Dendritic cell treated with granulocyte-macrophage colony-stimulating factor and Interleukin-4, amounts not matched to agents 40 ng/mL and 50 ng/mL, for 4 days (primary cell): ENCODE measurements at regions not wholly inside any gene's neighbourhood (a gene's known extent, or its start where the extent isn't known, plus 50 kb on each side); places are given as distances from the start of the nearest gene placed in this dataset.

ENCODE experiments used
- H3K27ac Mint-ChIP-seq: one replicate; pipeline ENCODE4 v1.8.0; 2022; ENCODE audit warnings: mild to moderate bottlenecking, mixed read lengths
- H3K27me3 Mint-ChIP-seq: one replicate; pipeline ENCODE4 v1.8.0; 2022; ENCODE audit warnings: mild to moderate bottlenecking, mixed read lengths
- H3K36me3 Mint-ChIP-seq: one replicate; pipeline ENCODE4 v1.8.0; 2022; ENCODE audit warnings: low read depth, mixed read lengths
- H3K4me1 Mint-ChIP-seq: one replicate; pipeline ENCODE4 v1.8.0; 2022; ENCODE audit warnings: low read depth, mixed read lengths
- H3K4me3 Mint-ChIP-seq: one replicate; pipeline ENCODE4 v1.8.0; 2022; ENCODE audit warnings: mild to moderate bottlenecking, moderate library complexity, mixed read lengths
- H3K9me3 Mint-ChIP-seq: one replicate; pipeline ENCODE4 v1.8.0; 2022; ENCODE audit warnings: mixed read lengths
- intact Hi-C: fragments of 100-400 bp; cut with micrococcal nuclease; formaldehyde crosslinking; loops from one replicate; pipeline ENCODE4 v1.15.0; 2022

GRCh38 chr4:164440199-164440598 lies 313.7 kb upstream of the SMIM31 start:
- intact Hi-C loops, result no loop called here
- H3K27me3 Mint-ChIP-seq, result no peaks in the 10 kb centered on the region
- H3K9me3 Mint-ChIP-seq, result no peaks in the 10 kb centered on the region
- no peak overlapping the region for H3K27ac Mint-ChIP-seq
- H3K4me1 Mint-ChIP-seq, result no peaks in the 10 kb centered on the region
- H3K4me3 Mint-ChIP-seq, result no peak overlapping the region
- no peaks in the 10 kb centered on the region for H3K36me3 Mint-ChIP-seq

DNA sequence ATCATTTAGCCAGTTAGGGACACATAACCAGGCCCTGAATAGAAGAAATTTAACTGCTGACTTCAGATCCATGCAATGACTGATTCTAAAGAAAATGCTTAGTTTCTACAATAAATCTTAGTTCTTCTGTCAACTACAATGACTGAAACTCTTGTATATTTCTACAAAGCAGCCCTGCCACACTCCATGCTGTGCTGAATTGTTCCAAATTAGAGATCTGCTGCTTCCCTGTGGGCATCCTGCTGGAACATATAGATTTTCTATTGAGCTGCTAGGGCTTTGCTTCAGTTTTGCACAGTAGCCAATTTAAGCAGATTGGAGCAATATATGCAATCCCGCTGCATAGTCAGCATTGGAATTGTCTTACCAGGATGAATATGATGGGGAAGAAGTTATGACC lies 312.8 kb upstream of the SMIM31 start:
- Mint-ChIP-seq H3K27me3 (no peaks in the 10 kb centered on the region), H3K36me3 (no peaks in the 10 kb centered on the region), H3K4me3 (no peak overlapping the region), H3K27ac (no peak overlapping the region), H3K9me3 (no peaks in the 10 kb centered on the region), H3K4me1 (no peaks in the 10 kb centered on the region)
- intact Hi-C loops, result no loop called here

GRCh38 chr4:164442180-164442579 lies 311.8 kb upstream of the SMIM31 start:
- intact Hi-C loops, result no loop called here
- H3K4me1 Mint-ChIP-seq, result no peaks in the 10 kb centered on the region
- H3K27ac Mint-ChIP-seq, result no peak overlapping the region
- H3K27me3 Mint-ChIP-seq, result no peaks in the 10 kb centered on the region
- no peak overlapping the region for H3K4me3 Mint-ChIP-seq
- no peaks in the 10 kb centered on the region for H3K9me3 Mint-ChIP-seq
- H3K36me3 Mint-ChIP-seq, result no peaks in the 10 kb centered on the region

DNA sequence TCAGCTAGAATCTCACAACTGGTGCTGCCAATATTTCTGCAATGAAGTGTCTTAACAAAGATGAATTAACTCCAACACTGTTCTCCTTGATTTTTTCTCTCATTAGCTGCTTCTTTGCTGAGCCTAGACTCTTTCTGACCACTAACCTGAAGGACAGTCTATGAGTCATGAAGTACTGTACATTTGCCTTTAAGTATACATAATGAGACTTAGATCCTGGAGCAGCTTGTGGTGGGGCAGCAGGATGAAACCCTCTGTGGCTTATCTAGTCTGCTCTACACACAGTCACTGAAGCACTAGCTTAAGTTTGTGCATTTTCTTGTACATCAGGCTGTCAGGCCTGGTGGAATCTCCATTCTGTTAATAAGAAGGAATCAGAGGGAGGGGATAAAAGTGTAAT lies 307.4 kb upstream of the SMIM31 start:
- Mint-ChIP-seq H3K36me3 (no peaks in the 10 kb centered on the region), H3K4me3 (no peak overlapping the region), H3K4me1 (no peaks in the 10 kb centered on the region)

DNA sequence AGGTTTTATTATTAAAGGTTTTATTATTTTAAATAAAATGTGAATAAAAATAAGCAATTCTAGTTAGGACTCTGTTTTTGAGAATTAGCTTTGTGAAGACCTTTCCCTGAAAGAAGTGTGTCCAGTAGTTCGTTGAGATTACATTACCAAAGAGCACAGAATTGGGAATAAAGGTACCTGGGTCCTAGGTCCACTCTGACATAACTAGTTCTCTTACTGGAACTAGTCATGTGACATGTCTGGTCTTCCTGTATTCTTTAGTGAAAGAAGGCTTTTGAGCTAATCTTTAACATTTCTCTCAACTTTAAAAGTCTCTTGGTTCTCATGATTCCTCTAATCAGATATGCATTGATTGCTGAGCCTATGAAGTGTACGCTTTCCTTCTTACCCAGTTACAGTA lies 292.0 kb upstream of the SMIM31 start:
- Mint-ChIP-seq H3K4me3 (no peak overlapping the region), H3K4me1 (no peaks in the 10 kb centered on the region), H3K27ac (no peak overlapping the region), H3K9me3 (no peaks in the 10 kb centered on the region), H3K36me3 (no peaks in the 10 kb centered on the region), H3K27me3 (no peaks in the 10 kb centered on the region)
- intact Hi-C loops, result no loop called here

More for the DNA sequence above, 307.4 kb upstream of the SMIM31 start:
- intact Hi-C loops, result no loop called here
- Mint-ChIP-seq H3K27ac (no peak overlapping the region), H3K27me3 (no peaks in the 10 kb centered on the region), H3K9me3 (peaks cover 6% of the 10 kb centered on the region)

GRCh38 chr4:164462471-164462870 lies 291.5 kb upstream of the SMIM31 start:
- no peak overlapping the region for H3K4me3 Mint-ChIP-seq

DNA sequence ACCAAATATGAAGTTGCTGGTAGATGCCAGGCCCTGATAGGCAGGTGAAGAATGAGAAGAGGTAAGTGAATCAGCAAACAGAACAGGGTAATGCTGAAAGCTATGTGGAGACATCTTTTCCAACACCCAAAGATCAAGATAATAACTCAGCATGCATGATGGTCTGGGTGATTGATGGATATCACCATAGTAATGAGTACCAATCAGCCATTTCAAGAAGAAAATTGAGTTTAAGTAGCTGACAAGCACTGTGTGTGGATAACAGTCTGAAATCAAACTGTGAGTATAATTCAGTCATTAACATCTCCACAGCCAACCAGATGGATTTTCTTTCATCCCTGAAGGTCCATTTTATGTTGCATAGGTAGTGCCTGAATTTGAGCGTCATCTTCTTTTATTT lies 289.6 kb upstream of the SMIM31 start:
- Mint-ChIP-seq H3K27me3 (no peaks in the 10 kb centered on the region), H3K4me3 (no peak overlapping the region), H3K36me3 (no peaks in the 10 kb centered on the region), H3K9me3 (no peaks in the 10 kb centered on the region), H3K27ac (no peak overlapping the region), H3K4me1 (no peaks in the 10 kb centered on the region)
- intact Hi-C loops, result no loop called here

More at GRCh38 chr4:164462471-164462870, 291.5 kb upstream of the SMIM31 start:
- no peaks in the 10 kb centered on the region for H3K9me3 Mint-ChIP-seq
- no peaks in the 10 kb centered on the region for H3K36me3 Mint-ChIP-seq
- no peaks in the 10 kb centered on the region for H3K27me3 Mint-ChIP-seq
- no peaks in the 10 kb centered on the region for H3K4me1 Mint-ChIP-seq
- intact Hi-C loops, result no loop called here
- H3K27ac Mint-ChIP-seq, result no peak overlapping the region

DNA sequence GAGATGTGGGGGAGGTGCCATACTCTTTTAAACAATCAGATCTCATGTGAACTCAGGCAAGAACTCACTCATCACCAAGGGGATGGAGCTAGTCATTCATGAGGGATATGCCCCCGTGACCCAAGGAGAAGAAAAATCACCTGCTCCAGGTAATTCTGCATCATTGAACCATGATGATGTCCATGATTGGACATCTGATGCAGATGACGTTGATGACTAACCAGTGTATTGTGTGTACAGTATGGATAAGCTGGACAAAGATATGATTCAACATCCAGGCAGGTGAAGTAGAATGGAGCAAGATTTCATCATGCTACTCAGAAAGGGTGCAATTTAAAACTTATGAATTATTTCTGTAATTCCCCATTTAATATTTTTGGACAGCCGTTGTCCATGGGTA lies 286.4 kb upstream of the SMIM31 start:
- Mint-ChIP-seq H3K27me3 (no peaks in the 10 kb centered on the region), H3K4me3 (no peak overlapping the region), H3K36me3 (no peaks in the 10 kb centered on the region), H3K4me1 (no peaks in the 10 kb centered on the region), H3K27ac (no peak overlapping the region), H3K9me3 (no peaks in the 10 kb centered on the region)
- intact Hi-C loops, result no loop called here

DNA sequence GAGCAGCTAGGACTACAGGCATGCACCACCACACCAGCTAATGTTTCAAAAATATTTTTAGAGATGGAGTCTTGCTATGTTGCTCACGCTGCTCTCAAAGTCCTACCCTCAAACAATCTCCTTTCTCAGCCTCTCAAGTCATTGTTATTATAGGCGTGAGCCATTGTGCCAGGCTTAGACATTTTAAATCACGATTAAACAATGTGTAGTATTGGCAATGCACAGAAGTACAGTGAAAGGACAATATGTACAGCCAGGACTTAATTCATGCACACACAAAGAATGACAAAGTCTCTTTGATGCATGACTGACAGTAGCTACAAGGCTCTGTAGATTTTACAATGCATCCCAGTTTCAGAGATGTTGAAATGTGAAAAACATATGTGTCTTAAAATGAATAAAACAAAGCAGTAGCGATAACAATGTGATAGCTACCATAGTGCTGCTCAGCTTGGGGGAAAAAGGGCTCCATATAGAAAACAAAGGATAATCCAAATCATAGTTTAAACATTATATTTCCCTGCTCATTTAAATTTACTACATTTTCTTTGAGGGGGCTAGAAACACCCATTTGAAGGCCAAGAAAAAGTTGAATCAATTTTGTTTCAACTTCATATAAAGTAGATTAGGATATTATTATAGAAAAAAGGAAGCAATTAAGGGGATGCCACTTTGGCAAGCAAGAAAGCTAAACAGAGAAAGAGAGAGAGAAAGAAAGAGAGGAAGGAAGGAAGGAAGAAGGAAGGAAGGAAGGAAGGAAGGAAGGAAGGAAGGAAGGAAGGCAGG lies 272.4 kb upstream of the SMIM31 start:
- Mint-ChIP-seq H3K27me3 (no peaks in the 10 kb centered on the region), H3K4me1 (no peaks in the 10 kb centered on the region), H3K9me3 (peaks cover 13% of the 10 kb centered on the region), H3K4me3 (no peak overlapping the region), H3K27ac (no peak overlapping the region), H3K36me3 (no peaks in the 10 kb centered on the region)
- intact Hi-C loops, result no loop called here

- H3K4me1 Mint-ChIP-seq, result no peaks in the 10 kb centered on the region
- H3K4me3 Mint-ChIP-seq, result no peak overlapping the region
- intact Hi-C loops, result no loop called here
- peaks cover 13% of the 10 kb centered on the region for H3K9me3 Mint-ChIP-seq
- no peaks in the 10 kb centered on the region for H3K36me3 Mint-ChIP-seq
- no peaks in the 10 kb centered on the region for H3K27me3 Mint-ChIP-seq
- H3K27ac Mint-ChIP-seq, result no peak overlapping the region
Observed at GRCh38 chr4:164482092-164482404, 271.9 kb upstream of the SMIM31 start.

- intact Hi-C loops, result no loop called here
- no peaks in the 10 kb centered on the region for H3K36me3 Mint-ChIP-seq
- H3K27ac Mint-ChIP-seq, result no peak overlapping the region
- H3K4me1 Mint-ChIP-seq, result no peaks in the 10 kb centered on the region
- no peak overlapping the region for H3K4me3 Mint-ChIP-seq
- no peaks in the 10 kb centered on the region for H3K27me3 Mint-ChIP-seq
- peaks cover 7% of the 10 kb centered on the region for H3K9me3 Mint-ChIP-seq
Observed at GRCh38 chr4:164482758-164483157, 271.2 kb upstream of the SMIM31 start.

DNA sequence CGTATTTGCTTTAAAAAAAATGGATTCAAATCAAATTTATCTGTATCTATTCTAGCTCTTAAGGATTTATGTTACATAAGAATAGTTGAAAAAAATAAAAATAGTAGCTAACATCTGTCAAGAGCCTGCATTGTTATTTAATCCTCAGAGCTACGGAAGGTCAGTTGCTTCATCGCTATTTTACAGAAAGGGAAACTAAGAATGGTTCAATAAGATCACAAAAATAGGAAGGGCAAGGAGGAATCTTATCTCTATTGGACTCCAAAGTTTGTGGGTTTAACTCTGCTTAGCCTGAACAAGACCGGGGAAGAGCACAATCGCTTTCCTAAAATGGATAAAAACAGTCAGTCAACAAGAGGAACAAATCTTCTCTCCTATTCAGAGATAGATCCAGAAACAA lies 270.2 kb upstream of the SMIM31 start:
- H3K9me3 Mint-ChIP-seq, result peaks cover 7% of the 10 kb centered on the region
- H3K27me3 Mint-ChIP-seq, result no peaks in the 10 kb centered on the region

GRCh38 chr4:164484551-164484950 lies 269.4 kb upstream of the SMIM31 start:
- Mint-ChIP-seq H3K9me3 (peaks cover 7% of the 10 kb centered on the region), H3K4me1 (no peaks in the 10 kb centered on the region), H3K27ac (no peak overlapping the region), H3K4me3 (no peak overlapping the region), H3K27me3 (no peaks in the 10 kb centered on the region), H3K36me3 (no peaks in the 10 kb centered on the region)
- intact Hi-C loops, result no loop called here

More for the DNA sequence above, 270.2 kb upstream of the SMIM31 start:
- H3K4me3 Mint-ChIP-seq, result no peak overlapping the region
- no peaks in the 10 kb centered on the region for H3K36me3 Mint-ChIP-seq
- no peak overlapping the region for H3K27ac Mint-ChIP-seq
- no peaks in the 10 kb centered on the region for H3K4me1 Mint-ChIP-seq
- intact Hi-C loops, result no loop called here

GRCh38 chr4:164485136-164485535 lies 268.8 kb upstream of the SMIM31 start:
- H3K27me3 Mint-ChIP-seq, result no peaks in the 10 kb centered on the region
- peaks cover 7% of the 10 kb centered on the region for H3K9me3 Mint-ChIP-seq
- intact Hi-C loops, result no loop called here
- no peaks in the 10 kb centered on the region for H3K4me1 Mint-ChIP-seq
- H3K27ac Mint-ChIP-seq, result no peak overlapping the region
- no peaks in the 10 kb centered on the region for H3K36me3 Mint-ChIP-seq
- no peak overlapping the region for H3K4me3 Mint-ChIP-seq

DNA sequence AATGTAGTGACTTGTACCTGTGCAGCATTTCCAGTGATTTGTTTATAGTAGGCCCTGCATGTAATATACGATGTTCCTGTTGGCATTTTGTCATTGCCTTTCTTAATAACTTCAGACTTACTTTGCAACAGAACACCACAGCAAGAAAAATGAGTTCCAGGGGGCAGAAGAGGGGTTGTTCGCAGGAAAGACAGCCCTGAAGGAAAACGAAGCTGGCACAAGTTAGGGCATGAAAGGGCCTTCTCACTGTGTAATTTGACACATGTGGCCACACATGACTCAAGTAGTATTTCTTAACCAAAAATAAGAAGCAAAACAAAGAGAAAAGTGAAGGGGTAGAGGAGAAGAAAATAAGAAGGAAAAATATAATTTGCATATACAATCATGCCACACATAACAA lies 265.8 kb upstream of the SMIM31 start:
- intact Hi-C loops, result no loop called here

More for the DNA sequence above, 265.8 kb upstream of the SMIM31 start:
- H3K4me1 Mint-ChIP-seq, result no peaks in the 10 kb centered on the region
- H3K9me3 Mint-ChIP-seq, result no peaks in the 10 kb centered on the region
- H3K4me3 Mint-ChIP-seq, result no peak overlapping the region
- no peak overlapping the region for H3K27ac Mint-ChIP-seq
- H3K36me3 Mint-ChIP-seq, result no peaks in the 10 kb centered on the region
- H3K27me3 Mint-ChIP-seq, result no peaks in the 10 kb centered on the region
